Ascending aorta (tissue), 2 donors: ENCODE measurements at regions not wholly inside any gene's neighbourhood (a gene's known extent, or its start where the extent isn't known, plus 50 kb on each side); places are given as distances from the start of the nearest gene placed in this dataset.

Source experiments
- DNase-seq, 2 donors: peaks; one replicate each; pipeline ENCODE4 v3.0.0-alpha.2; 2019; ENCODE audit warnings: low spot score in 2 of 2
- H3K27ac ChIP-seq, 2 donors: fragments of 200-600 bp; sonication (generic); one replicate each; pipeline ENCODE4 v1.5.1; 2016 to 2017; ENCODE audit warnings: mild to moderate bottlenecking in 1 of 2
- H3K27me3 ChIP-seq: fragments of 200-600 bp; sonication (generic); one replicate; pipeline ENCODE4 v1.5.1; 2017
- H3K36me3 ChIP-seq, 2 donors: fragments of 200-600 bp; sonication (generic); one replicate each; pipeline ENCODE4 v1.5.1; 2016
- H3K4me1 ChIP-seq, 2 donors: fragments of 200-600 bp; sonication (generic); one replicate each; pipeline ENCODE4 v1.5.1; 2016 to 2017; ENCODE audit warnings: mild to moderate bottlenecking in 1 of 2
- H3K4me3 ChIP-seq, 2 donors: fragments of 200-600 bp; sonication (generic); one replicate each; pipeline ENCODE4 v1.5.1; 2016 to 2017; ENCODE audit warnings: mild to moderate bottlenecking in 1 of 2
- H3K9me3 ChIP-seq, 2 donors: fragments of 200-600 bp; sonication (generic); one replicate each; pipeline ENCODE4 v1.5.1; 2016
- intact Hi-C: fragments of 100-400 bp; cut with DNase I; formaldehyde crosslinking; loops from one replicate; pipeline ENCODE4 v1.15.1; 2023
- TF ChIP-seq, protein P1 (sequence below), 3 experiments: fragments of 200-600 bp in 2 of 3; fragments of 450-650 bp in 1 of 3; sonication (generic) in 2 of 3; IDR thresholded peaks; one replicate each; pipeline ENCODE4 v1.5.1; 2016 to 2019; ENCODE audit warnings: antibody characterized with exemption in 3 of 3, mild to moderate bottlenecking in 1 of 3, moderate library complexity in 1 of 3

DNA sequence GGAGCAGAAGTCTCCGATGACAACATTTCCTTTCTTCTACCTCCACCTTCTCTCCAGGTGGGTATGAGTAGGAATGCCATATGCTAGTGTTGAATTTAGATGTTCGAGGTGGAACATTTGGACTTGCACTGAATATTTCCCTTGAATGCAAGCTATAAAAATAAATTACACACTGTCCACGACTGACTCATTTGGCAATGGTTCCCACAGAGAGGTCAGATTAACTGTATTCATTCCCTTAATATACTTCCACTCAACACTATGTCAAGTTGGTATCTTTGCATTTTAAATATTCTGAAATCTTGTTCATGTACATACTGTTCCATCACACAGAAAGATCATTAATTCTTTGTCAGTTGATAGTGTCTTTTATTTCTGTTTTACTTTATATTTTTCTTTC is 222.6 kb upstream of the PIK3R1 start:
- no peaks in the 10 kb centered on the region for H3K27me3 ChIP-seq
- H3K4me1 ChIP-seq = peaks cover 0 to 6% of the 10 kb centered on the region in 2 donors
- intact Hi-C loops = no loop called here
- H3K4me3 ChIP-seq = no peak overlapping the region
- TF ChIP-seq, protein P1, sequence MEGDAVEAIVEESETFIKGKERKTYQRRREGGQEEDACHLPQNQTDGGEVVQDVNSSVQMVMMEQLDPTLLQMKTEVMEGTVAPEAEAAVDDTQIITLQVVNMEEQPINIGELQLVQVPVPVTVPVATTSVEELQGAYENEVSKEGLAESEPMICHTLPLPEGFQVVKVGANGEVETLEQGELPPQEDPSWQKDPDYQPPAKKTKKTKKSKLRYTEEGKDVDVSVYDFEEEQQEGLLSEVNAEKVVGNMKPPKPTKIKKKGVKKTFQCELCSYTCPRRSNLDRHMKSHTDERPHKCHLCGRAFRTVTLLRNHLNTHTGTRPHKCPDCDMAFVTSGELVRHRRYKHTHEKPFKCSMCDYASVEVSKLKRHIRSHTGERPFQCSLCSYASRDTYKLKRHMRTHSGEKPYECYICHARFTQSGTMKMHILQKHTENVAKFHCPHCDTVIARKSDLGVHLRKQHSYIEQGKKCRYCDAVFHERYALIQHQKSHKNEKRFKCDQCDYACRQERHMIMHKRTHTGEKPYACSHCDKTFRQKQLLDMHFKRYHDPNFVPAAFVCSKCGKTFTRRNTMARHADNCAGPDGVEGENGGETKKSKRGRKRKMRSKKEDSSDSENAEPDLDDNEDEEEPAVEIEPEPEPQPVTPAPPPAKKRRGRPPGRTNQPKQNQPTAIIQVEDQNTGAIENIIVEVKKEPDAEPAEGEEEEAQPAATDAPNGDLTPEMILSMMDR (IDR thresholded peaks at IDR 0.05) = no peak
- no peak overlapping the region for H3K27ac ChIP-seq
- H3K9me3 ChIP-seq = no peaks in the 10 kb centered on the region
- no peaks in the 10 kb centered on the region for H3K36me3 ChIP-seq
- DNase-seq = no peak

DNA sequence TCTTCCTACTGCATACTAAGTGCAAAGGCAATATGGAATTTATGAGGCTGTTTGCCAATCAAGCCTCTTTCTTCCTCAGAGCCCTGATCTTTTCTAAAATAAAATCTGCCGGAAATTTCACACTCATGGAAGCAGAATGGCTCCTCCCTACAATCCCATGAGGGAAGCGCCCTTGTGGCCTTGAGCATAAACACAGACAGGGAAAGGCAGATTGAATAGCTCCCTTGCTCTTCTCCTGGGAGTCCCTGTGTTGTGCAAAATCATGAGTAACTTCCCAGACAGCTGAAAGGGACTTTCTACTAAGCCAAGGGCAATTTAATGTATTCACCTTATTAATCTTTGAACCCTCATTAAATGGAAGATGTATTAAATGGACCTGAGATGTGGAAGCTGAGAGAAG is 226.1 kb upstream of the PIK3R1 start:
- H3K27me3 ChIP-seq = no peaks in the 10 kb centered on the region
- H3K4me1 ChIP-seq = peaks cover 0 to 6% of the 10 kb centered on the region in 2 donors
- H3K4me3 ChIP-seq = no peak overlapping the region
- TF ChIP-seq, protein P1 (IDR thresholded peaks at IDR 0.05) = no peak
- intact Hi-C loops = no loop called here
- no peaks in the 10 kb centered on the region for H3K9me3 ChIP-seq
- H3K27ac ChIP-seq = no peak overlapping the region
- no peak for DNase-seq
- H3K36me3 ChIP-seq = no peaks in the 10 kb centered on the region

DNA sequence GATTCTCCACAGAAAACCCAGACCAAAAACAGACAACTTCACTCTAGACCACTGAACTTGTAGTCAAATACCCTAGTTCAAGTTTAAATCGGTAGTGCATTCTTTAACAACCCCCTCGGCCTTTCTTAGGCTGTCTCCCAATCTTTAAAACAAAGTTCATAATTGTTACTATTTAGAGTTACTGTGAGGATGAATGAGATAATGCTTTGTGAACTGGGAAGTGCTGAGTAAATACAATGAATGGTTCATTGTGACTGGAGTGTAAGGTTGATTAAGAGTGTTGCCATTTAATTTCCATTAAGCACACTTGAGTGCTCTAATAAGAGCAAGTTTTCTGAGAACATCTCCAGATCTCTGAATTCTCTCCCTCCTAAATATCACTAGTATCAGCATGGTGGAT is 228.8 kb upstream of the PIK3R1 start:
- no peaks in the 10 kb centered on the region for H3K36me3 ChIP-seq
- intact Hi-C loops = no loop called here
- H3K9me3 ChIP-seq = no peaks in the 10 kb centered on the region
- TF ChIP-seq, protein P1 (IDR thresholded peaks at IDR 0.05) = no peak
- no peaks in the 10 kb centered on the region for H3K27me3 ChIP-seq
- no peak overlapping the region for H3K4me3 ChIP-seq
- no peak for DNase-seq
- H3K4me1 ChIP-seq = no peaks in the 10 kb centered on the region
- no peak overlapping the region for H3K27ac ChIP-seq

DNA sequence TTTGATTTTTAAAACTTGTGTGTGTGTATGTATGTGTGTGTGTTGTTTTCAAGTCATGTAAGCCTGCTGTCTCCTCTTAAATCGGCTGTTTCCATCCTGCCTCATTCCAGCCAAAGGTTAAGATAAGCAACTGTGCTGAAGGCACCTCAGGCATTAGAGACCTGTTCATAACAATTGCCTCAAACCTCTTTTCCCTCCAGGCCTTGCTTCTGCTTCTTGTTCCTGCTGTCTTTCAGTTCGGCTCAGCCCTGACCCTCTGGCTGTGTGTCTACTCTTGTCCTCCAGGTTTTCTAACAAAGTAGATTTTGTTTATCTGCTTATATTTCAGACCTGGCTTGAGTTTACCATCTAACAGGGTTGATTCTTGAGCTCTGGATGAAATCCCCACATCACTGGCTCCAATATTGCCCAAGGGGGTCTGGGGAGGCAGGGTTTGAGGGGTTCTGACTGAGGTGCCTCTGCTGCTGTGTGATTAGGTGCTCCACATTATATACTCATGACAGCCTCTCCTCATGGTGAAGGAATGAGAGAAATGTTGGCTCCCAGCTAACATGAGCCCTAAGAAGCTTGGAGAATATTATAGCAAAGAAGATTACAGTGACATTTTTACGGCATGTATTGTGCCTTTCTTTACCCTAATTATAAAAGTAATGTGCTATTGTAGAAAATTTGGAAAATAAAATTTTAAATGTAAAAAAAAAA is 229.7 kb upstream of the PIK3R1 start:
- Histone ChIP-seq H3K27ac (no peak overlapping the region), H3K4me1 (no peaks in the 10 kb centered on the region), H3K36me3 (no peaks in the 10 kb centered on the region), H3K27me3 (no peaks in the 10 kb centered on the region), H3K4me3 (no peak overlapping the region), H3K9me3 (no peaks in the 10 kb centered on the region)
- DNase-seq = no peak
- TF ChIP-seq, protein P1 (IDR thresholded peaks at IDR 0.05) = no peak
- intact Hi-C loops = no loop called here

DNA sequence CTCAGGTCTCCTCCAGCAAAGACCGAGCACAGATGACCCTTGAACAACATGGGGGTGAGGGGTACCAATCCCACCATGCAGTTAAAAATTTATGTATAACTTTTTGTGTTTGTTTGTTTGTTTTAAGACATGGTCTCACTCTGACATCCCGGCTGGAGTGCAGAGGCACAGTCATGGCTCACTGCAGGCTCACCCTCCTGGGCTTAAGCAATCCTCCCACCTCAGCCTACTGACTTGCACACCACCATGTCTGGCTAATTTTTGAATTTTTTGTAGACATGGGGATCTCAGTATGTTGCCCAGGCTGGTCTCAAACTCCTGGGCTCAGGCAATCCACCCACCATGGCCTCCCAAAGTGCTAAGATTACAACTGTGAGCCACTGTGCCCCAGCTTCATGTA is 231.0 kb upstream of the PIK3R1 start:
- H3K9me3 ChIP-seq = no peaks in the 10 kb centered on the region
- no peak overlapping the region for H3K27ac ChIP-seq
- no peak for DNase-seq
- no peak overlapping the region for H3K4me3 ChIP-seq
- TF ChIP-seq, protein P1 (IDR thresholded peaks at IDR 0.05) = no peak
- no peaks in the 10 kb centered on the region for H3K27me3 ChIP-seq
- no peaks in the 10 kb centered on the region for H3K4me1 ChIP-seq
- intact Hi-C loops = no loop called here
- H3K36me3 ChIP-seq = no peaks in the 10 kb centered on the region
